ENCODE measurements at regions not wholly inside any gene's neighbourhood (a gene's known extent, or its start where the extent isn't known, plus 50 kb on each side); places are given as distances from the start of the nearest gene placed in this dataset.
A peak's percentile ranks its signal among the peaks of the same experiment; 100 is the strongest.
"Not testable (repeated sequence)": the region's sequence is repeated elsewhere in the genome, so short reads cannot be mapped to it uniquely, and the experiment has no call there.

DNA sequence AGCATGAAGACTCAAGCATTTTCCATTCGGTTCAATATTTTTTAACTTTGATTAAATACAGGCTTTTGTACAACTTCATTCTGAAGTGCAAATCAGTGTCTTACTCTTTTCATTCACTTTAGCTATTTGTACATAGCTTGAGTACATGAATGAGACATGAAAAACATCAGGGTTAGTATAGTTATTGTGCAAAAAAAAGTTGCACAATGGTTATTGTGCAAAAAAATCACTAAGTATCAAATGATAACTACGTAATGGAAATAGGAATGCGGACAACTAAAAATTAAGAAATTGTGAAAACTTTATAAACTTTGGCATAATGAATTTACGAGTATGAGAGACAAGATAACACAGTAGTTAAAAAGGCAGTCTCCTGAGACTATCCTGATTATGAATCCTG lies 442.9 kb downstream of the ARL4A start:
- Histone ChIP-seq H3K4me1 (no peaks in the 10 kb centered on the region), H3K36me3 (no peaks in the 10 kb centered on the region), H3K9me3 (peaks cover 0 to under 1% (median 0%) of the 10 kb centered on the region in 11 donors), H3K4me3 (no peak overlapping the region), H3K27me3 (no peaks in the 10 kb centered on the region), H3K27ac (no peak overlapping the region)
- ATAC-seq (no peak), DNase-seq (no peak)
- TF ChIP-seq, protein P1, sequence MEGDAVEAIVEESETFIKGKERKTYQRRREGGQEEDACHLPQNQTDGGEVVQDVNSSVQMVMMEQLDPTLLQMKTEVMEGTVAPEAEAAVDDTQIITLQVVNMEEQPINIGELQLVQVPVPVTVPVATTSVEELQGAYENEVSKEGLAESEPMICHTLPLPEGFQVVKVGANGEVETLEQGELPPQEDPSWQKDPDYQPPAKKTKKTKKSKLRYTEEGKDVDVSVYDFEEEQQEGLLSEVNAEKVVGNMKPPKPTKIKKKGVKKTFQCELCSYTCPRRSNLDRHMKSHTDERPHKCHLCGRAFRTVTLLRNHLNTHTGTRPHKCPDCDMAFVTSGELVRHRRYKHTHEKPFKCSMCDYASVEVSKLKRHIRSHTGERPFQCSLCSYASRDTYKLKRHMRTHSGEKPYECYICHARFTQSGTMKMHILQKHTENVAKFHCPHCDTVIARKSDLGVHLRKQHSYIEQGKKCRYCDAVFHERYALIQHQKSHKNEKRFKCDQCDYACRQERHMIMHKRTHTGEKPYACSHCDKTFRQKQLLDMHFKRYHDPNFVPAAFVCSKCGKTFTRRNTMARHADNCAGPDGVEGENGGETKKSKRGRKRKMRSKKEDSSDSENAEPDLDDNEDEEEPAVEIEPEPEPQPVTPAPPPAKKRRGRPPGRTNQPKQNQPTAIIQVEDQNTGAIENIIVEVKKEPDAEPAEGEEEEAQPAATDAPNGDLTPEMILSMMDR (IDR thresholded peaks at IDR 0.05) = no peak
- intact Hi-C loops (cut with DNase I) = no loop called here
- WGBS, 2 donors = 87 to 88% methylated on average over 4 of the region's 4 CpGs

DNA sequence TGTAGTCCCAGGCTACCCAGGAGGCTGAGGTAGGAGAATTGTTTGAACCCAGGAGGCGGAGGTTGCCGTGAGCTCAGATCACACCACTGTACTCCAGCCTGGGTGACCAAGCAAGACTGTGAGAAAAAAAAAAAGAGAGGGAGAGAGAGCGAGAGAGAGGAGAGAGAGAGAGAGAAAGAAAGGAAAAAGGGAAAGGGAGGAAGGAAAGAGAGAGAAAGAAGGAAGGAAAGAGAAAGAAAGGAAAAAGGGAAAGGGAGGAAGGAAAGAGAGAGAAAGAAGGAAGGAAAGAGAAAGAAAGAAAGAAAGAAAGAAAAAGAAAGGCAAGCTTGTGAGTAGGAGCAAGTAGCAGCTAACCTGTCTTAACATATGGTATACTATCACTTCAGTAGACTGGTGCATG lies 443.5 kb downstream of the ARL4A start:
- H3K4me3 ChIP-seq; intact Hi-C loops (cut with DNase I); DNase-seq; H3K9me3 ChIP-seq; H3K27ac ChIP-seq; H3K36me3 ChIP-seq; H3K4me1 ChIP-seq; ATAC-seq; H3K27me3 ChIP-seq: not testable (repeated sequence)
- 95 to 100% methylated on average over 3 of the region's 3 CpGs for WGBS, 2 donors

DNA sequence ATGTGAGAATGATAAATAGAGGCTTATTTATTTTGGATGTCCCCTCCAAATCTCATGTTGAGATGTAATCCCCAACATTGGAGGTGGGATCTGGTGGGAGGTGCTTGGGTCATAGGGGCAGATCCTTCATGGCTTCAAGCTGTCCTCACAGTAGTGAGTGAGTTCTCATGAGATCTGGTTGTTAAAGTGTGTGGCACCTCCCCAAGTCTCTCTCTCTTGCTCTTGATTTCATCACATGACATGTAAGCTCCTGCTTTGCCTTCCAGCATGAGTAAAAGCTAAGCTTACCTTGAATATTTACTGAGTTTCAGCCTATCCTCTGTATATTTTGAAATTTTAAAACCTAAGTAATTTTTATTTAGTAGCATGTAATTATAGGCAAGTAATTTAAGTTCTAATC lies 444.9 kb downstream of the ARL4A start:
- ATAC-seq (no peak), DNase-seq (no peak)
- TF ChIP-seq, protein P1 (IDR thresholded peaks at IDR 0.05) = no peak
- H3K27ac ChIP-seq = no peak overlapping the region
- intact Hi-C loops (cut with DNase I) = no loop called here
- H3K4me1 ChIP-seq = no peaks in the 10 kb centered on the region
- H3K36me3 ChIP-seq = no peaks in the 10 kb centered on the region
- H3K27me3 ChIP-seq = no peaks in the 10 kb centered on the region
- H3K4me3 ChIP-seq = no peak overlapping the region
- H3K9me3 ChIP-seq = peaks cover 0 to 12% (median 0%) of the 10 kb centered on the region in 11 donors

DNA sequence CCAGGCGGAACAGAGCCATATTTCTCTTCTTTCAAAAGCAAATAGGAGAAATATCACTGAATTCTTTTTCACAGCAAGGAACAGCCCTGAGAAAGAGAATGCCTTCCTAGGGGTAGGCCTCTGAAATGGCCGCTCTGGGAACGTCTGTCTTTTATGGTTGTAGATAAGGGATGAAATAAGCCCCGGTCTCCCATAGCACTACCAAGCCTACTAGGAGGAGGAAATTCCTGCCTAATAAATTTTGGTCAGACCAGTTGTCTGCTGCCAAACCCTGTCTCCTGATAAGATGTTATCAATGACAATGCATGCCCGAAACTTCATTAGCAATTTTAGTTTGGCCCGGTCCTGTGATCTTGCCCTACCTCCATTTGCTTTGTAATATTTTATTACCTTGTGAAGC lies 448.9 kb downstream of the ARL4A start:
- H3K4me1 ChIP-seq; H3K4me3 ChIP-seq; H3K27ac ChIP-seq; H3K36me3 ChIP-seq; intact Hi-C loops (cut with DNase I); ATAC-seq; DNase-seq; H3K27me3 ChIP-seq: not testable (repeated sequence)
- WGBS, 2 donors = 94% methylated on average over 6 of the region's 6 CpGs
- peaks cover 0 to 12% (median 0%) of the 10 kb centered on the region in 11 donors for H3K9me3 ChIP-seq

DNA sequence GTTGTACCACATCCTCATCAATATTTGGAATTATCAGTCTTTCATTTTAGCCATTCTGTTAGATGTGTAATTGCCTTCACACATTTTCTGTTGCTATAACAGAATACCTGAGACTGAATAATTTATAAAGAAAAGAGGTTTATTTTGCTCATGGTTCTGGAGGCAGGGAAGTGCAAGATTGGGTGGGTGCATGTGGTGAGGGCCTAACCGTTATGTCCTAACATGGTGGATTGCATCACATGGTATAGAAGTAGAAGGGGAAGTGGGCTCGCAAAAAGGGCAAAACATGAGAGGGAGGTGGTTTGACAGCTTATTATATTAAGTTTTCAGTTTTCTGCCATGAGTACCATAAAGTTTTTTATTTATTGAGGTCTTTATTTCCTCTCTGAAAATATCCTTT lies 452.0 kb downstream of the ARL4A start:
- no peak for ATAC-seq
- no peaks in the 10 kb centered on the region for H3K27me3 ChIP-seq
- H3K27ac ChIP-seq = no peak overlapping the region
- peaks cover 0 to 12% (median 0%) of the 10 kb centered on the region in 11 donors for H3K9me3 ChIP-seq
- H3K4me1 ChIP-seq = no peaks in the 10 kb centered on the region
- intact Hi-C loops (cut with DNase I) = no loop called here
- H3K4me3 ChIP-seq = no peak overlapping the region
- no peak for DNase-seq
- no peaks in the 10 kb centered on the region for H3K36me3 ChIP-seq
- TF ChIP-seq, protein P1 (IDR thresholded peaks at IDR 0.05) = no peak
- WGBS, 2 donors = 89 to 98% methylated on average over 2 of the region's 2 CpGs

DNA sequence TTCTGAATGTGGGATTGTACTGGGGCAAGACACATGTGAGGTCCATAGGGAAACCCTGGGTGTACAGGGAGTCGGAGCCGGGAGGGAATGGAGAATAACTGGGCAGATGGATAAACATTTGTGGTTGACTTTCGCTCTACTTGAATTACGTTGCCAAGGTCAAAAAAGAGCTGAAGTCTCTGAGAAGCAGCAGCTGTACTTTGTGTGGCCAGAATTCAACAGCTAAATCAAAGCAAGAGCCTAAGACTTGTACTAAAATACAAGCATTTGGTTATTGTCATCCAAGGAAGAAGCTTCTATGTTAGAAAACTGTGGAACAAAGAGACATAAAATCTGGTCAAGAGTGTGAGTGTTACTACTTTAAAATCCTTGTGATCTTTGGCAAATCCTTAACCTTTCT lies 457.2 kb downstream of the ARL4A start:
- H3K4me1 ChIP-seq = peaks cover 0 to 4% (median 0%) of the 10 kb centered on the region in 9 donors
- H3K36me3 ChIP-seq = no peaks in the 10 kb centered on the region
- no peaks in the 10 kb centered on the region for H3K27me3 ChIP-seq
- no peak overlapping the region for H3K4me3 ChIP-seq
- intact Hi-C loops (cut with DNase I) = no loop called here
- DNase-seq = peak in 1 of 2 donors; percentile 18
- H3K27ac ChIP-seq = no peak overlapping the region
- 58 to 67% methylated on average over 4 of the region's 4 CpGs for WGBS, 2 donors
- no peaks in the 10 kb centered on the region for H3K9me3 ChIP-seq
- peak in 7 of 8 donors; percentile 33 to 75 (median 58) for ATAC-seq
- TF ChIP-seq, protein P1 (IDR thresholded peaks at IDR 0.05) = no peak

Data from heart right ventricle (tissue), 16 donors.